Activated CD4-positive, alpha-beta T cell treated with anti-CD3 and anti-CD28 coated beads, Interleukin-10, Interleukin-2, amounts not matched to agents 100 ng/mL and 50 ng/mL, durations not matched to agents 16 hours and 8 hours (primary cell): ENCODE measurements at regions not wholly inside any gene's neighbourhood (a gene's known extent, or its start where the extent isn't known, plus 50 kb on each side); places are given as distances from the start of the nearest gene placed in this dataset.
"Not testable (repeated sequence)": the region's sequence is repeated elsewhere in the genome, so short reads cannot be mapped to it uniquely, and the experiment has no call there.

ENCODE experiments used
- DNase-seq: peaks from one replicate; pipeline ENCODE4 v3.0.0-alpha.2; 2020

DNA sequence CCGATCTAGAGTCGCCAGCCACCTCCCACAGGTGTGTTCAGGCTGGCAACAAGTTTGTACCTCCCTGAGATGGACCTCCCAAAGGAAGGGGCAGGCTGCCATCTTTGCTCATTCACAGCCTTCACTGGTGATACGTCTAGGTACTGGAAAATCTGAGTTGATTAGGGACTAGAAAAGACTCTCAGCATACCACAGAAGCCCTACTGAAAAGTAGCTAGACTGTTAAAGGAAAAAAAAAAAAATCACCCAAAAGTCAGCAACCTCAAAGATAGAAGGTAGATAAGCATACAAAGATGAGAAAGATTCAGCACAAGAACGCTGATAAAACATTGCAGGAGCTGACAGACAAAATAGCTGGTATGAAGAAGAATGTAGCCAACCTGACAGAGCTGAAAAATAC lies 128.6 kb upstream of the WDR75 start:
- no peak for DNase-seq

DNA sequence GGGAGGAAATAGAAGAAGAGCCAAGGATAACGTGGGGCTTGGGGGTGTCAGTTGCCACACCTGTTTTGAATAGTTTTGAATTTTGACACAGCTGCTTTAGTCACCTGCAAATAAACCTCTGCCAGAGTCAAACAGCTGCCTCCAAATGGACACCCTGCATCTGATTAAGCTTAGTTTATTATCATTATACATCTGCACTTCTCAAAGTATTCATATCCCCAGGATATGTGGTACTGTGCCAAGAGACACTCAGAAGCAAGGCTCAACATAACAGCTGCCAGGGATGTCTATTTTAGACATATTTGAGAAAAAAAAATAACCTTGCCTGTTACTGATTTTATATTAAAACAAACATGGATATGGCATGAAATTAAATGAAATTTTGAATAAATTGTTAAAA lies 122.5 kb upstream of the WDR75 start:
- no peak for DNase-seq

DNA sequence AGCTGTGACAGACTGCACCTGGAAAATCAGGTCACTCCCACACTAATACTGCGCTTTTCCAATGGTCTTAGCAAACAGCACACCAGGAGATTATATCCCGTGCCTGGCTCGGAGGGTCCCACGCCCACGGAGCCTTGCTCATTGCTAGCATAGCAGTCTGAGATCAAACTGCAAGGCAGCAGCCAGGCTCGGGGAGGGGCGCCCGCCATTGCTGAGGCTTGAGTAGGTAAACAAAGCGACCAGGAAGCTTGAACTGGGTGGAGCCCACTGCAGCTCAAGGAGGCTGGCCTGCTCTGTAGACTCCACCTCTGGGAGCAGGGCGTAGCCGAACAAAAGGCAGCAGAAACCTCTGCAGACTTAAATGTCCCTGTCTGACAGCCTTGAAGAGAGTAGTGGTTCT lies 121.8 kb upstream of the WDR75 start:
- DNase-seq = not testable (repeated sequence)

- no peak for DNase-seq
These were observed 113.1 kb upstream of the WDR75 start for GRCh38 chr2:189327879-189328847.

DNA sequence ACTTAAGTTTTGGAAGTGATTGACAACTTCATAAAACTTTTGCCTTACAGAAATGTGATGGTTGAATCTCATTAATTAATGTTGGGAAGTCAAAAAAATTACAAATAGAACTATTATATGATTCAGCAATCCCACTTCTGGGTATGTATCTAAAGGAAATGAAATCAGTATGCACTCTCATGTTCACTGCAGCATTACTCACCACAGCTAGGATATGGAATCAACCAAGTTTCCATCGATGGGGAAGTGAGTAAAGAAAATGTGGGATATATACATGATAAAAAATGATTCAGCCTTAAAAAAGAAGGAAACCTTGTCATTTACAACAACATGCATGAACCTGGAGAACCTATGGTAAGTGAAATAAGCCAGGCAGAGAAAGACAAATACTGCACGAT lies 112.4 kb upstream of the WDR75 start:
- DNase-seq = no peak

- no peak for DNase-seq
These were observed 104.8 kb upstream of the WDR75 start for GRCh38 chr2:189336276-189336975.

DNA sequence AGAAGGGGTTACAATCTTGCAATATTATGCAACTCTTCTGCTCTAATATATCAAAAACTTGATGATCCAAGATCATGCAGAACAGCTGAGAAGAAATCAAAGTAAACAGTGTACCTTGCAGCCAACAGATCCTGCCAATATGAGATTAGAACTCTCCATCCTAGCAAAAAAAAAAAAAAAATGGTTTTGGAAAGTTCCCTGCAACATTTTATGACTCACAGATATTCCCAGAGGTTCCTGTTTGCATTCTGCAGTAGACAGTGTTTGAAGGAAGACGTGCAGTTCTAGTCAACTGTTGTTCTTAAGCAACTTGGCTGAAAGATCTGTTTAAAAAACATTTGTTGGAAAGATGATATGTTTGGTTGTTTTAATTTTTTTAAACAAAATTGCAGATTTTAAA lies 103.6 kb upstream of the WDR75 start:
- DNase-seq = no peak

- no peak for DNase-seq
These were observed 103.2 kb upstream of the WDR75 start for GRCh38 chr2:189338115-189338514.

- no peak for DNase-seq
These were observed 100.2 kb upstream of the WDR75 start for GRCh38 chr2:189341077-189341476.

- no peak for DNase-seq
These were observed 97.2 kb upstream of the WDR75 start for GRCh38 chr2:189344043-189344442.

DNA sequence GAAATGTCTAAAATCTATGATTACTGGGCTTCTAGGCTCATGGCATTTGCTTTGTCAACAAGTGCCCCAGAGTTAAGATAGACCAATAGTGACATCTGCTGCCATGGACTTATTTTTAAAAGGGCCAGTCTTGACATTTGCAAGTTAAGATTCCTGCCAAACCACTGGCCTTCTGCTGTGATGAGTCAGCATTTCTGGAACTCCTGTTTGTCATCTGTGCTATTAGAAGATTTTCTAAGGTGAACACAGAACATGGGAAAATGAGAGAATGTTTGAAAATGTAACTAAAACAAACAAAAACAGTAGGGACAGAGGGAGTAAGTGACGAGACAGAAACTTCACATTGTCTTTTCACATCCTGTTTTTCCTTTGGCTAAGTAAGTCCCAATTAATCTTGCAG lies 93.7 kb upstream of the WDR75 start:
- DNase-seq = no peak

- no peak for DNase-seq
These were observed 92.9 kb upstream of the WDR75 start for GRCh38 chr2:189348369-189348768.

- no peak for DNase-seq
These were observed 90.6 kb upstream of the WDR75 start for GRCh38 chr2:189350540-189351209.

DNA sequence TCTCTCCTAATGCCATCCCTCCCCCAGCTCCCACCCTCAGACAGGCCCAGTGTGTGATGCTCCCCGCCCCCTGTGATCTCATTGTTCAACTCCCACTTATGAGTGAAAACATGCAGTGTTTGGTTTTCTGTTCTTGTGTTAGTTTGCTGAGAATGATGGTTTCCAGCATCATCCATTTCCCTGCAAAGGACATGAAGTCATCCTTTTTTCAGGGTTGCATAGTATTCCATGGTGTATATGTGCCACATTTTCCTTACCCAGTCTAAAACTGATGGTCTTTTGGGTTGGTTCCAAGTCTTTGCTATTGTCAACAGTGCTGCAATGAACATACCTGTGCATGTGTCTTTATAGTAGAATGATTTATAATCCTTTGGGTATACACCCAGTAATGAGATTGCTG lies 89.3 kb upstream of the WDR75 start:
- DNase-seq = not testable (repeated sequence)

DNA sequence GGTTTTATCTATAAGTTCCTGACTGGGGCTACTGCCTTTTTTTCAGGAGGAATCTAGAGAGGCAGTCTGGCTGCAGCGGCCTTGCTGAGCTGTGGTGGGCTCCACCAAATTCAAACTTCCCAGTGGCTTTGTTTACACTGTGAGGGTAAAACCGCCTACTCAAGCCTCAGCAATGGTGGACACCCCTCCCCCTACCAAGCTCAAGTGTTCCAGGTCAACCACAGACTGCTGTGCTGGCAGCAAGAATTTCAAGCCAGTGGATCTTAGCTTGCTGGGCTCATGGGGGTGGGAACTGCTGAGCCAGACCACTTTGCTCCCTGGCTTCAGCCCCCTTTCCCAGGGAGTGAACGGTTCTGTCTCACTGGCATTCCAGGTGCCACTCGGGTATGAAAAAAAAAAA lies 83.9 kb upstream of the WDR75 start:
- not testable (repeated sequence) for DNase-seq

GRCh38 chr2:189360861-189361260 lies 80.4 kb upstream of the WDR75 start:
- DNase-seq = no peak

DNA sequence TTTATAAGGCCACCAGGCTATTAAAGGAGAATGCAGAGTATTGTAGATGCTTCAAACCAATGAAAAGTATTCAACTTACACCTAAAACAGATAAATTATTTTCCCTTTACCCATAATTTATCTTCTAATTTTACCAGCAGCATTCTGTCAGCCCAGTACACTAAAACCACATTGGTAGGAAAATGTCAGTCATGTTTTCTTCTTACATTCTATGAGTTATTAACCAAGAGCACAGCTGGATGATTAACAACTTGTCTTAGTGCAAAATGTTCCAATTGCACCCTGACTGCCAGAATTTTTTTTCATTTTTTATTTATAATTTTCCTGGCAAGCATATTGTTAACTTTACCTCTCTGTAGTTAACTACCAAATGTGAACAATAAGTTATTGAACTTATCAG lies 79.0 kb upstream of the WDR75 start:
- DNase-seq = no peak

DNA sequence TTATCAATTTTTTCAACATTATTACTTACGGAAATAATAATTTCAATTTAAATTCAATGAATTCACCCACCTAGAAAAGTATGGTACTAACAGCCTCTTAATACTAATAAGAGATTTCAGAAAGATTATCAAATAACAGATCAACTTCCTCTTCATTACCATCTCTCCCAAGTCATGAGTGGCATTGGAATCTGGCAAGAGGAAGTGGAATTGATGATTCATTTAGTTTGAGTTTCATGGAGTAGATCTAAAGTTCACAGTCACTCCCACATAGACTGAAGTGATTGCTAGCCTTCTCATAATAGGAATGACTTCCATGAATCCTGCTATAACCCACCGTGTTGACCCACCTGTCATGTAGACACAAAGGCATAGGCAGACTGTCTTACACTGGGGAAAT lies 77.7 kb upstream of the WDR75 start:
- DNase-seq = no peak

DNA sequence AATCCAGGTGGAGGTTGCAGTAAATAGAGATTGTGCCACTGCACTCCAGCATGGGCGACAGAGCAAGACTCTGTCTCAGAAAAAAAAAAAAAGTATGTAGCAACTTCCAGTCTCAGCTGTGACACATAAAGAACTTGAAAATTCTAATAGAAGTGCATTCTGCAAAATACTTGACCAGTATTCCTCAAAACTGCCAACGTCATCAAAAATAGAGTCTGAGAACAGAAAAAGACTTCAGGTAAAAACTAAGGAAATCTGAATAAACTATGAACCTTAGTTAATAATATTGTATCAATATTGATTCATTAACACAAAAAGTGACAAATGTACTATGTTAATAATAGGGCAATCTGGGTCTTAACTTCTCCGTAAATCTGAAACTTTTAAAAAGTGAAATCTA lies 76.7 kb upstream of the WDR75 start:
- no peak for DNase-seq

GRCh38 chr2:189366349-189366748 lies 74.9 kb upstream of the WDR75 start:
- DNase-seq = no peak

DNA sequence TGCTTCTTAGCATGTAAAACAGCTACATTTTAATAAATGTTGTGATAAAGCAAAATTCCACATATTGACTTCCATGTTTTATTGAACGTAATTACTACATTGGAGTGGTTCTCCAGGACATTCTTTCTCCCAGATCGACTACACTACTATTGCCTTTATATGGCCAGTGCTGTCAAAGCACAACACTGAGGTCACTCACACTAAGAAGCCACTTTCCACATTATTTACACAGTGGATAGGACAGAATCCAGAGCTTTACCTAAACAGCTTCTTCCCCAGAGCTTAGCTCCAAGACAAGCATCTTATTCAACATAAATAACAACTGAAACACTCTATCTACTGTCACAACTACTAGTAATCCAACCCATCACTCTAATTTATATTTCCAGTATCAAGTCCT lies 73.9 kb upstream of the WDR75 start:
- no peak for DNase-seq

- no peak for DNase-seq
These were observed 71.7 kb upstream of the WDR75 start for GRCh38 chr2:189369566-189369965.

GRCh38 chr2:189370719-189371118 lies 70.6 kb upstream of the WDR75 start:
- no peak for DNase-seq
